ENCODE measurements at regions not wholly inside any gene's neighbourhood (a gene's known extent, or its start where the extent isn't known, plus 50 kb on each side); places are given as distances from the start of the nearest gene placed in this dataset.
"Not testable (repeated sequence)": the region's sequence is repeated elsewhere in the genome, so short reads cannot be mapped to it uniquely, and the experiment has no call there.

GRCh38 chr10:84966708-84967441 lies 638.5 kb downstream of the CCSER2 start:
- no peaks in the 10 kb centered on the region for H3K27me3 ChIP-seq
- no peaks in the 10 kb centered on the region for H3K9me3 ChIP-seq
- no peak overlapping the region for H3K27ac ChIP-seq
- no peaks in the 10 kb centered on the region for H3K4me1 ChIP-seq
- H3K4me3 ChIP-seq: no peak overlapping the region
- no peak for DNase-seq
- H3K36me3 ChIP-seq: no peaks in the 10 kb centered on the region
- intact Hi-C loops (cut with DNase I): no loop called here
- no peak for ATAC-seq
- TF ChIP-seq CTCF (IDR thresholded peaks at IDR 0.05): no peak

GRCh38 chr10:84969297-84969696 lies 640.9 kb downstream of the CCSER2 start:
- H3K4me3 ChIP-seq; H3K27ac ChIP-seq; H3K9me3 ChIP-seq; H3K36me3 ChIP-seq; H3K27me3 ChIP-seq; DNase-seq; H3K4me1 ChIP-seq; intact Hi-C loops (cut with DNase I): not testable (repeated sequence)
- ATAC-seq: peak; percentile 85

- DNase-seq (no peak), ATAC-seq (no peak)
- TF ChIP-seq CTCF (IDR thresholded peaks at IDR 0.05): no peak
- Histone ChIP-seq H3K4me1 (no peaks in the 10 kb centered on the region), H3K4me3 (no peak overlapping the region), H3K36me3 (no peaks in the 10 kb centered on the region), H3K9me3 (no peaks in the 10 kb centered on the region), H3K27ac (no peak overlapping the region), H3K27me3 (no peaks in the 10 kb centered on the region)
- intact Hi-C loops (cut with DNase I): no loop called here
These were observed 658.6 kb downstream of the CCSER2 start for GRCh38 chr10:84987039-84987438.

- Histone ChIP-seq H3K4me3 (no peak overlapping the region), H3K27ac (no peak overlapping the region), H3K9me3 (no peaks in the 10 kb centered on the region), H3K4me1 (no peaks in the 10 kb centered on the region), H3K27me3 (no peaks in the 10 kb centered on the region), H3K36me3 (no peaks in the 10 kb centered on the region)
- no peak for TF ChIP-seq CTCF (IDR thresholded peaks at IDR 0.05)
- ATAC-seq: no peak
- no peak for DNase-seq
- intact Hi-C loops (cut with DNase I): no loop called here
These were observed 659.6 kb downstream of the CCSER2 start for GRCh38 chr10:84988011-84988410.

GRCh38 chr10:84990713-84991112 lies 662.3 kb downstream of the CCSER2 start:
- no peaks in the 10 kb centered on the region for H3K9me3 ChIP-seq
- DNase-seq (no peak), ATAC-seq (no peak)
- no peaks in the 10 kb centered on the region for H3K27me3 ChIP-seq
- intact Hi-C loops (cut with DNase I): no loop called here
- no peaks in the 10 kb centered on the region for H3K4me1 ChIP-seq
- TF ChIP-seq CTCF (IDR thresholded peaks at IDR 0.05): no peak
- H3K27ac ChIP-seq: no peak overlapping the region
- no peak overlapping the region for H3K4me3 ChIP-seq
- no peaks in the 10 kb centered on the region for H3K36me3 ChIP-seq

GRCh38 chr10:84991301-84991700 lies 662.9 kb downstream of the CCSER2 start:
- intact Hi-C loops (cut with DNase I): no loop called here
- DNase-seq (no peak), ATAC-seq (no peak)
- no peaks in the 10 kb centered on the region for H3K36me3 ChIP-seq
- no peak overlapping the region for H3K27ac ChIP-seq
- no peak overlapping the region for H3K4me3 ChIP-seq
- TF ChIP-seq CTCF (IDR thresholded peaks at IDR 0.05): no peak
- H3K9me3 ChIP-seq: no peaks in the 10 kb centered on the region
- H3K27me3 ChIP-seq: no peaks in the 10 kb centered on the region
- H3K4me1 ChIP-seq: no peaks in the 10 kb centered on the region

Measured in left lung (tissue), 4 donors.